WTC11 (cell line): ENCODE measurements at regions not wholly inside any gene's neighbourhood (a gene's known extent, or its start where the extent isn't known, plus 50 kb on each side); places are given as distances from the start of the nearest gene placed in this dataset.

ENCODE experiments used
- ATF1 ChIP-seq: sonication (generic); formaldehyde crosslinking; IDR thresholded peaks from 2 replicates; pipeline ENCODE4 v1.8.1; 2023; ENCODE audit warnings: mild to moderate bottlenecking, moderate library complexity, missing genetic modification reagents
- FOXJ3 ChIP-seq: sonication (generic); formaldehyde crosslinking; IDR thresholded peaks from 2 replicates; pipeline ENCODE4 v1.9.0; 2021; ENCODE audit warnings: missing genetic modification reagents, mild to moderate bottlenecking, borderline replicate concordance
- FOXP1 ChIP-seq: sonication (generic); formaldehyde crosslinking; IDR thresholded peaks from 2 replicates; pipeline ENCODE4 v1.8.0; 2022; ENCODE audit warnings: missing genetic modification reagents, mild to moderate bottlenecking, moderate library complexity, borderline replicate concordance
- JUN ChIP-seq: sonication (generic); formaldehyde crosslinking; IDR thresholded peaks from 2 replicates; pipeline ENCODE4 v1.8.0; 2023; ENCODE audit warnings: mild to moderate bottlenecking, missing genetic modification reagents
- MLX ChIP-seq: sonication (generic); formaldehyde crosslinking; IDR thresholded peaks from 2 replicates; pipeline ENCODE4 v1.8.1; 2023; ENCODE audit warnings: mild to moderate bottlenecking, missing genetic modification reagents, moderate library complexity
- OVOL2 ChIP-seq: fragments of 250-450 bp; sonication (Bioruptor Pico); IDR thresholded peaks from 2 replicates; pipeline ENCODE4 v1.9.0; 2021; ENCODE audit warnings: mild to moderate bottlenecking, borderline replicate concordance
- STAT6 ChIP-seq: sonication (generic); formaldehyde crosslinking; conservative IDR thresholded peaks from 2 replicates; pipeline ENCODE4 v1.8.1; 2023; ENCODE audit warnings: mild to moderate bottlenecking, low read depth, missing genetic modification reagents, moderate library complexity
- TF ChIP-seq, protein P1 (sequence below): fragments of 200-600 bp; IDR thresholded peaks from 2 replicates; pipeline ENCODE4 v1.8.0; 2022; ENCODE audit warnings: antibody characterized with exemption
- TF ChIP-seq, protein P2 (sequence below): sonication (generic); formaldehyde crosslinking; IDR thresholded peaks from 2 replicates; pipeline ENCODE4 v1.8.0; 2022; ENCODE audit warnings: mild to moderate bottlenecking, missing genetic modification reagents
- TF ChIP-seq, protein P3 (sequence below): sonication (generic); formaldehyde crosslinking; IDR thresholded peaks from 2 replicates; pipeline ENCODE4 v1.8.1; 2023; ENCODE audit warnings: mild to moderate bottlenecking, missing genetic modification reagents

DNA sequence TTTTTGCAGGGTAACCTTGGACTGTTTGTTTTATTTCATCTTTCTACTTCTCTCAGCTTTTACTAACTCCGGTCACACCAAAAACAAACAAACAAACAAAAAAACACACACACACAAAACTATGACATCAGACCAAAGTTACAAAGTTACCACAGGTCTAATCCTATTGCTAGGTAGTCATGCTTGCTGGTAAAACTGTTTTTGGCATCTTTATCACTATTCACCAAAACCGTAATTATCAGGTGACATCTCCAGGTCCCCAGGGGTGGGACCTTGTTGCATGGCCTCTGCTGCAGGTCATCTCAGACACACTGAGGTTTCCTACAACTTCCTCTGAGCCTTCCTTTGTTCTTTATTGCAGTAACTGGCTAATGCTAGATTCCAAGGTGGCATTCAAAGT, 162.3 kb downstream of the ABCA8 start:
- TF ChIP-seq OVOL2 (CRISPR knock-in tag) = no peak
- no peak for TF ChIP-seq MLX (CRISPR knock-in tag)
- TF ChIP-seq, protein P1, sequence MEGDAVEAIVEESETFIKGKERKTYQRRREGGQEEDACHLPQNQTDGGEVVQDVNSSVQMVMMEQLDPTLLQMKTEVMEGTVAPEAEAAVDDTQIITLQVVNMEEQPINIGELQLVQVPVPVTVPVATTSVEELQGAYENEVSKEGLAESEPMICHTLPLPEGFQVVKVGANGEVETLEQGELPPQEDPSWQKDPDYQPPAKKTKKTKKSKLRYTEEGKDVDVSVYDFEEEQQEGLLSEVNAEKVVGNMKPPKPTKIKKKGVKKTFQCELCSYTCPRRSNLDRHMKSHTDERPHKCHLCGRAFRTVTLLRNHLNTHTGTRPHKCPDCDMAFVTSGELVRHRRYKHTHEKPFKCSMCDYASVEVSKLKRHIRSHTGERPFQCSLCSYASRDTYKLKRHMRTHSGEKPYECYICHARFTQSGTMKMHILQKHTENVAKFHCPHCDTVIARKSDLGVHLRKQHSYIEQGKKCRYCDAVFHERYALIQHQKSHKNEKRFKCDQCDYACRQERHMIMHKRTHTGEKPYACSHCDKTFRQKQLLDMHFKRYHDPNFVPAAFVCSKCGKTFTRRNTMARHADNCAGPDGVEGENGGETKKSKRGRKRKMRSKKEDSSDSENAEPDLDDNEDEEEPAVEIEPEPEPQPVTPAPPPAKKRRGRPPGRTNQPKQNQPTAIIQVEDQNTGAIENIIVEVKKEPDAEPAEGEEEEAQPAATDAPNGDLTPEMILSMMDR = no peak
- TF ChIP-seq, protein P2, sequence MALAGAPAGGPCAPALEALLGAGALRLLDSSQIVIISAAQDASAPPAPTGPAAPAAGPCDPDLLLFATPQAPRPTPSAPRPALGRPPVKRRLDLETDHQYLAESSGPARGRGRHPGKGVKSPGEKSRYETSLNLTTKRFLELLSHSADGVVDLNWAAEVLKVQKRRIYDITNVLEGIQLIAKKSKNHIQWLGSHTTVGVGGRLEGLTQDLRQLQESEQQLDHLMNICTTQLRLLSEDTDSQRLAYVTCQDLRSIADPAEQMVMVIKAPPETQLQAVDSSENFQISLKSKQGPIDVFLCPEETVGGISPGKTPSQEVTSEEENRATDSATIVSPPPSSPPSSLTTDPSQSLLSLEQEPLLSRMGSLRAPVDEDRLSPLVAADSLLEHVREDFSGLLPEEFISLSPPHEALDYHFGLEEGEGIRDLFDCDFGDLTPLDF (CRISPR knock-in tag) = no peak
- TF ChIP-seq, protein P3, sequence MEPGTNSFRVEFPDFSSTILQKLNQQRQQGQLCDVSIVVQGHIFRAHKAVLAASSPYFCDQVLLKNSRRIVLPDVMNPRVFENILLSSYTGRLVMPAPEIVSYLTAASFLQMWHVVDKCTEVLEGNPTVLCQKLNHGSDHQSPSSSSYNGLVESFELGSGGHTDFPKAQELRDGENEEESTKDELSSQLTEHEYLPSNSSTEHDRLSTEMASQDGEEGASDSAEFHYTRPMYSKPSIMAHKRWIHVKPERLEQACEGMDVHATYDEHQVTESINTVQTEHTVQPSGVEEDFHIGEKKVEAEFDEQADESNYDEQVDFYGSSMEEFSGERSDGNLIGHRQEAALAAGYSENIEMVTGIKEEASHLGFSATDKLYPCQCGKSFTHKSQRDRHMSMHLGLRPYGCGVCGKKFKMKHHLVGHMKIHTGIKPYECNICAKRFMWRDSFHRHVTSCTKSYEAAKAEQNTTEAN (CRISPR knock-in tag) = no peak
- TF ChIP-seq STAT6 (CRISPR knock-in tag) = no peak
- no peak for TF ChIP-seq ATF1
- TF ChIP-seq FOXJ3 = no peak
- no peak for TF ChIP-seq FOXP1 (CRISPR knock-in tag)
- TF ChIP-seq JUN = no peak
